B cell (primary cell): ENCODE measurements at regions not wholly inside any gene's neighbourhood (a gene's known extent, or its start where the extent isn't known, plus 50 kb on each side); places are given as distances from the start of the nearest gene placed in this dataset.

Experiments used
- ATAC-seq: fragments of 200-7000 bp; cut with Tn5 transposase; one replicate; pipeline ENCODE4 v1.10.0; 2021; ENCODE audit warnings: low read depth, mild to moderate bottlenecking, moderate number of reproducible peaks, moderate library complexity
- CTCF ChIA-PET: fragments of 350-600 bp; sonication (Branson Sonifier 250); formaldehyde crosslinking; loops from one replicate; lab custom pipeline; 2021; ENCODE audit warnings: antibody characterized with exemption, inconsistent platforms; lab: Charles Lee
- POLR2A ChIA-PET: fragments of 350-600 bp; sonication (Branson Sonifier 250); formaldehyde crosslinking; loops from one replicate; lab custom pipeline; 2021; ENCODE audit warnings: antibody characterized with exemption; lab: Charles Lee
- DNase-seq: peaks from one replicate; pipeline ENCODE4 v3.0.0; 2013
- H2AFZ ChIP-seq: 2 replicates; pipeline ENCODE4 v1.6.1; 2012; ENCODE audit warnings: mild to moderate bottlenecking, low read depth, low read length; ENCODE audit not compliant: insufficient read depth, poor library complexity, severe bottlenecking
- H3K27ac ChIP-seq, 2 donors: 1 replicate in 1 of 2; 2 replicates in 1 of 2; pipeline ENCODE4 v1.5.1; 2012 to 2013; ENCODE audit warnings: low read length in 2 of 2, mild to moderate bottlenecking in 2 of 2, moderate library complexity in 1 of 2
- H3K27me3 ChIP-seq, 4 experiments: fragments of 200-600 bp in 1 of 4; sonication (generic) in 1 of 4; replicated peaks in 1 of 4; 1 replicate in 2 of 4; 2 replicates in 2 of 4; pipeline versions ENCODE4 v1.6.1 to v1.7.0; 2013 to 2016; ENCODE audit warnings: low read length in 3 of 4, mild to moderate bottlenecking in 2 of 4, mixed read lengths in 1 of 4, moderate library complexity in 1 of 4; ENCODE audit not compliant: insufficient read depth in 4 of 4, control insufficient read depth in 3 of 4; ENCODE audit errors: control extremely low read depth in 1 of 4
- H3K36me3 ChIP-seq, 2 experiments: replicated peaks in 1 of 2; 1 replicate in 1 of 2; 2 replicates in 1 of 2; pipeline versions ENCODE4 v1.6.1 to v1.7.1; 2013; ENCODE audit warnings: low read length in 1 of 2; ENCODE audit not compliant: insufficient read depth in 2 of 2, control insufficient read depth in 1 of 2; ENCODE audit errors: control extremely low read depth in 1 of 2, extremely low read depth in 1 of 2
- H3K4me1 ChIP-seq, 2 donors: fragments of 200-600 bp in 1 of 2; sonication (generic) in 1 of 2; 1 replicate in 1 of 2; 2 replicates in 1 of 2; pipeline versions ENCODE4 v1.5.1 to v1.6.1; 2013 to 2017; ENCODE audit warnings: low read length in 2 of 2; ENCODE audit not compliant: control insufficient read depth in 2 of 2, insufficient read depth in 2 of 2
- H3K4me2 ChIP-seq: replicated peaks from 2 replicates; pipeline ENCODE3; 2012; ENCODE audit warnings: mild to moderate bottlenecking, low read depth, low read length; ENCODE audit not compliant: poor library complexity, severe bottlenecking
- H3K4me3 ChIP-seq, 5 experiments: fragments of 200-600 bp in 1 of 5; sonication (generic) in 1 of 5; 1 replicate in 3 of 5; 2 replicates in 2 of 5; pipeline versions ENCODE4 v1.5.1 to v1.7.0; 2011 to 2016; ENCODE audit warnings: low read length in 4 of 5, mild to moderate bottlenecking in 4 of 5, low read depth in 2 of 5, control low read depth in 1 of 5, moderate library complexity in 1 of 5; ENCODE audit not compliant: insufficient read depth in 1 of 5; ENCODE audit errors: control extremely low read depth in 1 of 5, extremely low read depth in 1 of 5
- H3K79me2 ChIP-seq: fragments of 200-600 bp; sonication (generic); one replicate; pipeline ENCODE4 v1.6.0; 2016; ENCODE audit warnings: low read length; ENCODE audit not compliant: control insufficient read depth, insufficient read depth
- H3K9ac ChIP-seq: fragments of 200-600 bp; sonication (generic); 2 replicates; pipeline ENCODE4 v1.6.1; 2017; ENCODE audit warnings: mild to moderate bottlenecking, low read length, moderate library complexity
- H3K9me3 ChIP-seq, 3 donors: one replicate each; pipeline versions ENCODE4 v1.6.1 to v1.7.1; 2013; ENCODE audit warnings: low read length in 2 of 3; ENCODE audit not compliant: control insufficient read depth in 2 of 3, insufficient read depth in 1 of 3; ENCODE audit errors: control extremely low read depth in 1 of 3
- H4K20me1 ChIP-seq: 2 replicates; pipeline ENCODE4 v1.6.0; 2012; ENCODE audit warnings: mild to moderate bottlenecking, low read length; ENCODE audit not compliant: insufficient read depth, control insufficient read depth, poor library complexity, severe bottlenecking
- H3K27ac Mint-ChIP-seq: one replicate; pipeline ENCODE4 v1.8.0; 2021; ENCODE audit warnings: mixed read lengths
- H3K27me3 Mint-ChIP-seq: one replicate; pipeline ENCODE4 v1.8.0; 2021; ENCODE audit warnings: mixed read lengths
- H3K4me1 Mint-ChIP-seq: one replicate; pipeline ENCODE4 v1.8.0; 2021; ENCODE audit warnings: mixed read lengths
- H3K4me3 Mint-ChIP-seq: one replicate; pipeline ENCODE4 v1.8.0; 2021; ENCODE audit warnings: mixed read lengths
- H3K9me3 Mint-ChIP-seq: one replicate; pipeline ENCODE4 v1.8.0; 2022; ENCODE audit warnings: mixed read lengths; ENCODE audit not compliant: insufficient read depth
- EZH2 ChIP-seq: IDR thresholded peaks from 2 replicates; pipeline ENCODE4 v1.6.1; 2012; ENCODE audit warnings: borderline replicate concordance, low read depth, mild to moderate bottlenecking, moderate library complexity, low read length; ENCODE audit not compliant: insufficient read depth, poor library complexity, severe bottlenecking
- WGBS: methylation state at CpG from one replicate; pipeline ENCODE4 v1.1.5; 2013; ENCODE audit warnings: missing lambda C conversion rate; ENCODE audit not compliant: insufficient coverage; 5-methylcytosine and 5-hydroxymethylcytosine counted together
- intact Hi-C: fragments of 100-400 bp; cut with micrococcal nuclease; formaldehyde crosslinking; loops from one replicate; pipeline ENCODE4 v1.10.0; 2022
- TF ChIP-seq, protein P1 (sequence below): fragments of 200-600 bp; IDR thresholded peaks from one replicate; pipeline ENCODE4 v1.8.0; 2022; ENCODE audit warnings: antibody characterized with exemption, mild to moderate bottlenecking

DNA sequence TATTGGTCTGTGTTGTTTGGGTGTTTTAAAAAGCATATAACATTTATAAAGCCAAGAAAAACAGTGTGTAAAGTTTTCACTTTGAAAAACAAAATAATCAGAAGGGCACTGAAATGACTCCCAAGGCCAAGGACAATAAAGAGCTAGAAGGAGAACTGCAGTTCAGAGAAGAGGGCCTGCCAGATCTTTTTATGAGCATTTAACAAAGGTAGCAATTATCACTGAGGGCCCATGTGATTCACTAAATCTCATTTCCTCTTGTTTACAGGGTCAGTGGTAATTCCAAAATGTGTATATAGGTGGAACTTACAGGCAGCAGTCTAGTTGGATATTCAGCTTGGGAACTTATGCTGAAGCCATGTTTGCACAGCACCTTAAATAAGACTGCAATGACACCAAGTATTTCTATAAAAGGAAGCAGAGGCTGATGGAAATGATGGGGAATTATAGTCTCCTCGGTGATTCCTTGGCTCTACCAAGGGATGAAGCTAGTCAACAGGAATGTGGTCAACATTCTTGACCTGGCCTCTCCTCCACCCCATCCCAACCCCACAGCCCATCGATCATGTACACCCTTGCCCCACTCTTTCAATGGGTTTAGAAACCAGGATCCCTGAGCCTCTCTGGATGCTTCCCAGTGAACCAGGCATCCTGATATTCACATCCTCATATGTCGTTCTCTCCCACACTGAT is 54.4 kb upstream of the THUMPD3 start:
- ChIA-PET CTCF (no interaction called here), POLR2A (no interaction called here)
- no peak overlapping the region for H3K27ac ChIP-seq
- H3K27ac Mint-ChIP-seq: no peak overlapping the region
- no peaks in the 10 kb centered on the region for H3K9me3 ChIP-seq
- ATAC-seq (no peak), DNase-seq (no peak)
- TF ChIP-seq, protein P1, sequence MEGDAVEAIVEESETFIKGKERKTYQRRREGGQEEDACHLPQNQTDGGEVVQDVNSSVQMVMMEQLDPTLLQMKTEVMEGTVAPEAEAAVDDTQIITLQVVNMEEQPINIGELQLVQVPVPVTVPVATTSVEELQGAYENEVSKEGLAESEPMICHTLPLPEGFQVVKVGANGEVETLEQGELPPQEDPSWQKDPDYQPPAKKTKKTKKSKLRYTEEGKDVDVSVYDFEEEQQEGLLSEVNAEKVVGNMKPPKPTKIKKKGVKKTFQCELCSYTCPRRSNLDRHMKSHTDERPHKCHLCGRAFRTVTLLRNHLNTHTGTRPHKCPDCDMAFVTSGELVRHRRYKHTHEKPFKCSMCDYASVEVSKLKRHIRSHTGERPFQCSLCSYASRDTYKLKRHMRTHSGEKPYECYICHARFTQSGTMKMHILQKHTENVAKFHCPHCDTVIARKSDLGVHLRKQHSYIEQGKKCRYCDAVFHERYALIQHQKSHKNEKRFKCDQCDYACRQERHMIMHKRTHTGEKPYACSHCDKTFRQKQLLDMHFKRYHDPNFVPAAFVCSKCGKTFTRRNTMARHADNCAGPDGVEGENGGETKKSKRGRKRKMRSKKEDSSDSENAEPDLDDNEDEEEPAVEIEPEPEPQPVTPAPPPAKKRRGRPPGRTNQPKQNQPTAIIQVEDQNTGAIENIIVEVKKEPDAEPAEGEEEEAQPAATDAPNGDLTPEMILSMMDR: no peak
- TF ChIP-seq EZH2: no peak
- H3K4me1 Mint-ChIP-seq: no peaks in the 10 kb centered on the region
- no peak overlapping the region for H3K4me3 Mint-ChIP-seq
- intact Hi-C loops: loop anchor here (10.0 kb wide), 1 partner anchor 544 kb away; the partner anchor contains the start of gene OXTR
- no peak overlapping the region for H3K4me2 ChIP-seq
- no peak overlapping the region for H3K9ac ChIP-seq
- 96% methylated on average over 3 of the region's 3 CpGs for WGBS
- H3K79me2 ChIP-seq: no peaks in the 10 kb centered on the region
- no peaks in the 10 kb centered on the region for H4K20me1 ChIP-seq
- H3K9me3 Mint-ChIP-seq: no peaks in the 10 kb centered on the region
- H3K4me3 ChIP-seq: no peak overlapping the region
- H2AFZ ChIP-seq: no peak overlapping the region
- no peaks in the 10 kb centered on the region for H3K4me1 ChIP-seq
- peaks cover 24% of the 10 kb centered on the region for H3K27me3 Mint-ChIP-seq
- H3K36me3 ChIP-seq: no peaks in the 10 kb centered on the region
- no peaks in the 10 kb centered on the region for H3K27me3 ChIP-seq

DNA sequence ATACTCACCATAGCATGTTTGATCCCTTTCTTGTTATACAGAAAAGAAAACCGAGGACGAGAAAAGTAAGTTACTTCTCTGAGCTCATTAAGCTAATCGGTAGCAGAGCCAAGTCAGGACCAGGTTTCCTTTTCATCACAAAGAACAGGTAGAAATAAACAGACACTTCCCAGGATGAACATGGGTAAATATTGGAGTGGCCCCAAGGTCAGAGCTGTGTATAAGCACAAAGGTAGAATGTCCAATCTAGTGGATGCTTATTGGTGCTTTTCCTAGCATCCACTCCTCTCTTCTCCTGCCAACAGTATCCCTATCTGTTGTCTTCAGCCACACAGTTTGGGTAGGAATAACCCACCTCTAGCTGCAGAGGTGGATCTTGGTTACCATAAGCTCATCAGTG is 52.8 kb upstream of the THUMPD3 start:
- CTCF ChIA-PET: interaction anchor here (1.2 kb wide), 1 partner anchor 338 kb away, joined by 5 read pairs; no protein-coding TSS in a partner anchor
- H3K27ac ChIP-seq: no peak overlapping the region
- H3K4me3 ChIP-seq: no peak overlapping the region
- no peaks in the 10 kb centered on the region for H3K27me3 ChIP-seq
- ATAC-seq: no peak
- no peak for DNase-seq
- no peak for TF ChIP-seq EZH2
- TF ChIP-seq, protein P1: no peak
- peaks cover 26% of the 10 kb centered on the region for H3K27me3 Mint-ChIP-seq
- POLR2A ChIA-PET: no interaction called here
- no peaks in the 10 kb centered on the region for H3K4me1 ChIP-seq
- no peaks in the 10 kb centered on the region for H4K20me1 ChIP-seq
- H3K4me1 Mint-ChIP-seq: no peaks in the 10 kb centered on the region
- no peak overlapping the region for H2AFZ ChIP-seq
- intact Hi-C loops: no loop called here
- no peaks in the 10 kb centered on the region for H3K79me2 ChIP-seq
- H3K36me3 ChIP-seq: no peaks in the 10 kb centered on the region
- H3K4me3 Mint-ChIP-seq: no peak overlapping the region
- no peak overlapping the region for H3K27ac Mint-ChIP-seq
- no peaks in the 10 kb centered on the region for H3K9me3 Mint-ChIP-seq
- H3K4me2 ChIP-seq: no peak overlapping the region
- H3K9ac ChIP-seq: no peak overlapping the region
- WGBS: 94% methylated on average over 2 of the region's 3 CpGs
- H3K9me3 ChIP-seq: no peaks in the 10 kb centered on the region
